GM23338 (cell line): ENCODE measurements at regions not wholly inside any gene's neighbourhood (a gene's known extent, or its start where the extent isn't known, plus 50 kb on each side); places are given as distances from the start of the nearest gene placed in this dataset.

Experiments used
- CREB1 ChIP-seq: fragments of 250-450 bp; sonication (Bioruptor Pico); IDR thresholded peaks from 2 replicates; pipeline ENCODE4 v1.5.0; 2020; ENCODE audit warnings: low read depth, mild to moderate bottlenecking, moderate library complexity
- EZH2 ChIP-seq: fragments of 200-600 bp; sonication (generic); IDR thresholded peaks from one replicate; pipeline ENCODE4 v1.8.0; 2017; ENCODE audit warnings: antibody characterized with exemption, mild to moderate bottlenecking, low read depth; ENCODE audit not compliant: unreplicated experiment
- EZH2phosphoT487 ChIP-seq: fragments of 200-600 bp; sonication (generic); IDR thresholded peaks from one replicate; pipeline ENCODE4 v1.8.1; 2018; ENCODE audit warnings: antibody characterized with exemption; ENCODE audit not compliant: unreplicated experiment
- JUNB ChIP-seq: IDR thresholded peaks from one replicate; pipeline ENCODE4 v1.6.1; 2016; ENCODE audit warnings: antibody characterized with exemption; ENCODE audit not compliant: unreplicated experiment
- POLR2AphosphoS5 ChIP-seq: IDR thresholded peaks from 2 replicates; pipeline ENCODE4 v1.6.1; 2016; ENCODE audit warnings: antibody characterized with exemption, low read depth
- REST ChIP-seq: IDR thresholded peaks from one replicate; pipeline ENCODE4 v1.6.1; 2018; ENCODE audit warnings: antibody characterized with exemption; ENCODE audit not compliant: unreplicated experiment
- STAT1 ChIP-seq: IDR thresholded peaks from one replicate; pipeline ENCODE4 v1.6.1; 2016; ENCODE audit warnings: antibody characterized with exemption; ENCODE audit not compliant: unreplicated experiment
- ZNF114 ChIP-seq: fragments of 250-450 bp; sonication (Bioruptor Pico); IDR thresholded peaks from 2 replicates; pipeline ENCODE4 v1.5.0; 2020; ENCODE audit warnings: mild to moderate bottlenecking, moderate library complexity
- ZNF331 ChIP-seq: fragments of 250-450 bp; sonication (Bioruptor Pico); IDR thresholded peaks from 2 replicates; pipeline ENCODE4 v1.5.0; 2020; ENCODE audit warnings: low read depth, mild to moderate bottlenecking, moderate library complexity
- ZNF462 ChIP-seq: fragments of 250-450 bp; sonication (Bioruptor Pico); IDR thresholded peaks from 2 replicates; pipeline ENCODE4 v1.5.0; 2020; ENCODE audit warnings: mild to moderate bottlenecking, moderate library complexity
- TF ChIP-seq, protein P1 (sequence below), 2 experiments: fragments of 200-600 bp in 1 of 2; sonication (generic) in 1 of 2; conservative IDR thresholded peaks; 2 replicates each; pipeline versions ENCODE4 v1.5.1 to v1.6.1; 2016 to 2017; ENCODE audit warnings: antibody characterized with exemption in 2 of 2, low read depth in 2 of 2, mild to moderate bottlenecking in 2 of 2, moderate library complexity in 1 of 2

DNA sequence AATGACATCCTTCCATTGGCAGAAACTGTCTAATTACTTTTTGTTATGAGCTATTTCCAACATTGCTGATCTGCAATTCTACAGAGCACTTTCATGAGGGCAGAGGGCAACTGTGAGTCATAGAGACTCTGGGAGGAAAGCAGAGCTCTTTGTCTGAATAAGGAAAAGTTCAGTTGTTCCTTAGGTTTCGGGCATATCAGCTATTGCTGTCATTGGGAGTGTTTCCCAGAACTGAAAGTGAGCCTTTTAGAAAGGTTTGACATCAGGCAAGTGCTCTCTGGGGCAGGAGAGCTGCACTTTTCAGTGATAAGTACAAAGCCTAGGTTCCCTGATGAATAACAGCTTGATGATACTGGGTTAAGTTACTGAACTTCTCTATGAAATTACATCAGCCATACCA, 119.2 kb upstream of the EDNRA start:
- TF ChIP-seq, protein P1, sequence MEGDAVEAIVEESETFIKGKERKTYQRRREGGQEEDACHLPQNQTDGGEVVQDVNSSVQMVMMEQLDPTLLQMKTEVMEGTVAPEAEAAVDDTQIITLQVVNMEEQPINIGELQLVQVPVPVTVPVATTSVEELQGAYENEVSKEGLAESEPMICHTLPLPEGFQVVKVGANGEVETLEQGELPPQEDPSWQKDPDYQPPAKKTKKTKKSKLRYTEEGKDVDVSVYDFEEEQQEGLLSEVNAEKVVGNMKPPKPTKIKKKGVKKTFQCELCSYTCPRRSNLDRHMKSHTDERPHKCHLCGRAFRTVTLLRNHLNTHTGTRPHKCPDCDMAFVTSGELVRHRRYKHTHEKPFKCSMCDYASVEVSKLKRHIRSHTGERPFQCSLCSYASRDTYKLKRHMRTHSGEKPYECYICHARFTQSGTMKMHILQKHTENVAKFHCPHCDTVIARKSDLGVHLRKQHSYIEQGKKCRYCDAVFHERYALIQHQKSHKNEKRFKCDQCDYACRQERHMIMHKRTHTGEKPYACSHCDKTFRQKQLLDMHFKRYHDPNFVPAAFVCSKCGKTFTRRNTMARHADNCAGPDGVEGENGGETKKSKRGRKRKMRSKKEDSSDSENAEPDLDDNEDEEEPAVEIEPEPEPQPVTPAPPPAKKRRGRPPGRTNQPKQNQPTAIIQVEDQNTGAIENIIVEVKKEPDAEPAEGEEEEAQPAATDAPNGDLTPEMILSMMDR (conservative IDR thresholded peaks at IDR 0.05; ENCODE audit: low read depth in 2 of 2), result no peak
- no peak for TF ChIP-seq CREB1
- no peak for TF ChIP-seq EZH2
- no peak for TF ChIP-seq POLR2AphosphoS5
- no peak for TF ChIP-seq ZNF331 (CRISPR knock-in tag)
- no peak for TF ChIP-seq EZH2phosphoT487
- no peak for TF ChIP-seq STAT1
- no peak for TF ChIP-seq REST
- TF ChIP-seq ZNF114 (CRISPR knock-in tag), result no peak
- no peak for TF ChIP-seq JUNB
- TF ChIP-seq ZNF462, result no peak
